K562 (cell line): ENCODE measurements at regions not wholly inside any gene's neighbourhood (a gene's known extent, or its start where the extent isn't known, plus 50 kb on each side); places are given as distances from the start of the nearest gene placed in this dataset.

Experiments used
- ATAC-seq: fragments of 200-7000 bp; cut with Tn5 transposase; 3 replicates; pipeline ENCODE4 v1.9.1; 2020; ENCODE audit warnings: moderate library complexity
- BruUV-seq: library from RNA; stranded (reverse); fragments of 400-500 nt; replicated peaks from 2 replicates; lab custom pipeline; 2021; lab: Mats Ljungman, UMichigan
- CTCF ChIA-PET: fragments of 300-600 bp; formaldehyde crosslinking; extraction: SDS; loops from one replicate; lab custom pipeline; 2021; ENCODE audit warnings: low intra/inter-chr PET ratio; lab: Yijun Ruan, JAX
- POLR2A ChIA-PET: fragments of 300-600, 350-650 bp; sonication (Branson Sonifier 250); formaldehyde crosslinking; extraction: SDS; loops from one replicate; lab custom pipeline; 2021; ENCODE audit warnings: antibody characterized with exemption, inconsistent platforms; lab: Yijun Ruan, JAX
- DNase-seq, 4 experiments: peaks; one replicate each; pipeline versions ENCODE4 v3.0.0 to v3.0.0-alpha.2; 2011 to 2018; ENCODE audit warnings: low spot score in 3 of 4, mixed read lengths in 3 of 4; ENCODE audit errors: extremely low read depth in 1 of 4
- FAIRE-seq: peaks from 2 replicates; lab custom pipeline; 2011; peaks lifted over from hg19 to GRCh38; lab: Jason Lieb, UNC
- H2AFZ ChIP-seq: 2 replicates; pipeline ENCODE4 v1.6.0; 2011; ENCODE audit warnings: low read depth, low read length, control low read depth, inconsistent platforms
- H3K27ac ChIP-seq: fragments of 200-600 bp; 3 replicates; pipeline ENCODE4 v1.8.0; 2011; ENCODE audit warnings: low read depth, mild to moderate bottlenecking, control low read depth, inconsistent platforms, low read length, moderate library complexity, mixed read lengths; ENCODE audit errors: extremely low read depth
- H3K27me3 ChIP-seq, 2 experiments: fragments of 300-600 bp in 1 of 2; 2 replicates in 1 of 2; 3 replicates in 1 of 2; pipeline versions ENCODE4 v1.6.0 to v1.8.0; 2011; ENCODE audit warnings: inconsistent platforms in 2 of 2, low read length in 2 of 2, mild to moderate bottlenecking in 1 of 2, mixed read lengths in 1 of 2, moderate library complexity in 1 of 2; ENCODE audit not compliant: control insufficient read depth in 2 of 2, insufficient read depth in 2 of 2
- H3K36me3 ChIP-seq: fragments of 300-600 bp; 3 replicates; pipeline ENCODE4 v1.8.0; 2011; ENCODE audit warnings: mild to moderate bottlenecking, low read length, inconsistent platforms; ENCODE audit not compliant: control insufficient read depth, insufficient read depth
- H3K4me1 ChIP-seq, 2 experiments: fragments of 200-600 bp in 1 of 2; replicated peaks in 1 of 2; 2 replicates in 1 of 2; 3 replicates in 1 of 2; pipeline versions ENCODE4 v1.5.1 to v1.8.0; 2011; ENCODE audit warnings: inconsistent platforms in 2 of 2, low read length in 2 of 2, mild to moderate bottlenecking in 1 of 2, mixed read lengths in 1 of 2, moderate library complexity in 1 of 2; ENCODE audit not compliant: control insufficient read depth in 2 of 2, insufficient read depth in 2 of 2
- H3K4me2 ChIP-seq: 2 replicates; pipeline ENCODE4 v1.6.1; 2011; ENCODE audit warnings: low read length, control low read depth, inconsistent platforms, mixed read lengths; ENCODE audit not compliant: insufficient read depth
- H3K4me3 ChIP-seq: fragments of 200-600 bp; sonication (generic), shearing (Covaris generic); 2 replicates; pipeline ENCODE4 v1.5.1; 2016; ENCODE audit warnings: control low read depth, inconsistent platforms
- H3K79me2 ChIP-seq: fragments of 200-600 bp; 3 replicates; pipeline ENCODE4 v1.8.0; 2011; ENCODE audit warnings: low read length, inconsistent platforms; ENCODE audit not compliant: control insufficient read depth, insufficient read depth
- H3K9ac ChIP-seq, 2 experiments: 2 replicates each; pipeline versions ENCODE4 v1.6.0 to v1.6.1; 2011; ENCODE audit warnings: low read depth in 2 of 2, low read length in 2 of 2, control low read depth in 1 of 2, inconsistent platforms in 1 of 2, mild to moderate bottlenecking in 1 of 2, mixed read lengths in 1 of 2; ENCODE audit not compliant: insufficient read depth in 1 of 2
- H3K9me1 ChIP-seq: one replicate; pipeline ENCODE4 v1.6.0; 2011; ENCODE audit warnings: inconsistent platforms, mild to moderate bottlenecking, low read length, moderate library complexity; ENCODE audit not compliant: control insufficient read depth, insufficient read depth
- H3K9me3 ChIP-seq: replicated peaks from 2 replicates; pipeline ENCODE4 v1.5.1; 2011; ENCODE audit warnings: low read depth, low read length, inconsistent platforms; ENCODE audit not compliant: control insufficient read depth, insufficient read depth
- H4K20me1 ChIP-seq: replicated peaks from 2 replicates; pipeline ENCODE4 v1.6.1; 2011; ENCODE audit warnings: low read length, inconsistent platforms, mixed read lengths; ENCODE audit not compliant: control insufficient read depth, insufficient read depth
- ASH1L ChIP-seq: fragments of 450-650 bp; IDR thresholded peaks from 2 replicates; pipeline ENCODE4 v1.6.1; 2018; ENCODE audit warnings: borderline replicate concordance, mild to moderate bottlenecking, low read depth; ENCODE audit not compliant: partially characterized antibody
- BRD4 ChIP-seq: fragments of 200-600 bp; sonication (generic); IDR thresholded peaks from 2 replicates; pipeline ENCODE4 v1.6.1; 2017; ENCODE audit warnings: inconsistent platforms
- CC2D1A ChIP-seq: fragments of 450-650 bp; IDR thresholded peaks from 2 replicates; pipeline ENCODE4 v1.6.1; 2017; ENCODE audit warnings: mild to moderate bottlenecking
- E2F5 ChIP-seq: sonication (generic); formaldehyde crosslinking; IDR thresholded peaks from 2 replicates; pipeline ENCODE4 v1.8.0; 2022; ENCODE audit warnings: mild to moderate bottlenecking, missing genetic modification reagents
- FOSL1 ChIP-seq: fragments of 200-800 bp; sonication (Bioruptor generic); conservative IDR thresholded peaks from 2 replicates; pipeline ENCODE4 v1.6.1; 2016; ENCODE audit warnings: missing genetic modification characterization, missing compliant biosample characterization
- HCFC1 ChIP-seq: IDR thresholded peaks from 2 replicates; pipeline ENCODE4 v1.6.1; 2012; ENCODE audit warnings: low read depth, low read length, improper control_type of control experiment
- HDAC2 ChIP-seq: fragments of 450-650 bp; IDR thresholded peaks from 2 replicates; pipeline ENCODE4 v1.6.1; 2016; ENCODE audit warnings: mild to moderate bottlenecking
- HMG20A ChIP-seq: fragments of 450-650 bp; formaldehyde crosslinking; conservative IDR thresholded peaks from 2 replicates; pipeline ENCODE4 v1.4.0; 2020; ENCODE audit warnings: mild to moderate bottlenecking, mixed read lengths
- OTX1 ChIP-seq: fragments of 450-650 bp; formaldehyde crosslinking; IDR thresholded peaks from 2 replicates; pipeline ENCODE4 v1.4.0; 2022; ENCODE audit warnings: mild to moderate bottlenecking
- PHTF2 ChIP-seq: fragments of 250-450 bp; sonication (Bioruptor Pico); IDR thresholded peaks from 2 replicates; pipeline ENCODE4 v1.5.0; 2021; ENCODE audit warnings: mild to moderate bottlenecking
- RFX1 ChIP-seq: fragments of 450-650 bp; IDR thresholded peaks from 2 replicates; pipeline ENCODE4 v1.6.1; 2016; ENCODE audit warnings: mild to moderate bottlenecking, moderate library complexity
- SAFB ChIP-seq: fragments of 200-400 bp; formaldehyde crosslinking; IDR thresholded peaks from 2 replicates; pipeline ENCODE4 v1.6.1; 2017; ENCODE audit warnings: low read depth, low read length, borderline replicate concordance
- TCF7L2 ChIP-seq: fragments of 150-350 bp; IDR thresholded peaks from 2 replicates; pipeline ENCODE4 v1.6.1; 2016; ENCODE audit warnings: low read depth, mild to moderate bottlenecking, low read length, moderate library complexity
- ZBTB43 ChIP-seq: sonication (generic); formaldehyde crosslinking; IDR thresholded peaks from 2 replicates; pipeline ENCODE4 v1.8.0; 2023; ENCODE audit warnings: mild to moderate bottlenecking, missing genetic modification reagents
- ZBTB8A ChIP-seq: fragments of 450-650 bp; IDR thresholded peaks from 2 replicates; pipeline ENCODE4 v1.6.1; 2018; ENCODE audit warnings: mild to moderate bottlenecking, moderate library complexity; ENCODE audit not compliant: partially characterized antibody
- ZNF551 ChIP-seq: fragments of 250-450 bp; sonication (Bioruptor Pico); IDR thresholded peaks from 2 replicates; pipeline ENCODE4 v1.5.0; 2021; ENCODE audit warnings: mild to moderate bottlenecking, moderate library complexity
- ZNF77 ChIP-seq: fragments of 250-450 bp; sonication (Bioruptor Pico); IDR thresholded peaks from 2 replicates; pipeline ENCODE4 v1.5.0; 2020
- WGBS: fragments of 100-300 bp; shearing (Covaris generic); methylation state at CpG from one replicate; pipeline ENCODE4 v1.1.6; 2016; ENCODE audit warnings: low coverage, mixed read lengths; ENCODE audit not compliant: insufficient coverage; ENCODE audit errors: missing lambda C conversion rate; 5-methylcytosine and 5-hydroxymethylcytosine counted together
- in situ Hi-C: fragments of 300-500 bp; cut with MboI; formaldehyde crosslinking; loops from 4 replicates; pipeline ENCODE4 v1.15.0; 2018; ENCODE audit warnings: inconsistent platforms, mixed read lengths
- intact Hi-C: fragments of 100-400 bp; cut with micrococcal nuclease; formaldehyde crosslinking; loops from 2 replicates; pipeline ENCODE4 v1.14.2; 2022

GRCh38 chr5:153211076-153211475 is 279.4 kb upstream of the GRIA1 start (continued):
- no peak for TF ChIP-seq HCFC1
- TF ChIP-seq RFX1: no peak
- no peak for TF ChIP-seq ZBTB43 (CRISPR knock-in tag)
- TF ChIP-seq TCF7L2: no peak
- TF ChIP-seq CC2D1A: no peak

DNA sequence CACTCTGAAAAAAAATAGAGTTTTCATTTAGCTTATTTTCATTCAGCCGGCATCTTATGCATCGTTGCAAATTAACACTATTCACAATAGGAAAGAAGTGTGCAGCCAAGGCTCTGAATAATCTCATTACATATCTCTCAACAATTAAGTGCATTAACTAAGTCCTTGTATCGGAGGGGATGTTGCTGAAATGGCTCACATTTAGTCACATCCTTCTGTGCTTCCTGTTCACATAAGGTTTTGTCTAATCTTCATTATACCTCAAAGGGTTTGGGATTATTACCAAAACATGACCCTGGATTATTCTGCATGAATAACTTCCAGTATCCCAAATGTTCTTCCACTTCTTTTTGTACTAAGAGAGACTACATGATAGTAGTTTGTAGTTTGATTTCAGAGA is 278.0 kb upstream of the GRIA1 start:
- WGBS: 0% methylated on average over 3 of the region's 3 CpGs
- ATAC-seq (no peak), DNase-seq (no peak), FAIRE-seq (no peak)
- no peaks in the 10 kb centered on the region for H3K9me3 ChIP-seq
- H3K79me2 ChIP-seq: no peaks in the 10 kb centered on the region
- BruUV-seq: no TSS peak
- intact Hi-C loops: no loop called here
- H3K4me3 ChIP-seq: no peak overlapping the region
- no peaks in the 10 kb centered on the region for H3K27me3 ChIP-seq
- no peak overlapping the region for H3K9ac ChIP-seq
- H3K27ac ChIP-seq: no peak overlapping the region
- in situ Hi-C loops: no loop called here
- CTCF ChIA-PET: no interaction called here
- H3K4me2 ChIP-seq: no peak overlapping the region
- no peaks in the 10 kb centered on the region for H3K36me3 ChIP-seq
- POLR2A ChIA-PET: no interaction called here
- no peaks in the 10 kb centered on the region for H4K20me1 ChIP-seq
- H2AFZ ChIP-seq: no peak overlapping the region
- no peaks in the 10 kb centered on the region for H3K9me1 ChIP-seq
- no peaks in the 10 kb centered on the region for H3K4me1 ChIP-seq
- TF ChIP-seq HDAC2 (no peak), FOSL1 (tag) (no peak), OTX1 (CRISPR knock-in tag) (no peak), BRD4 (no peak), E2F5 (CRISPR knock-in tag) (no peak), ZNF551 (CRISPR knock-in tag) (no peak), ZNF77 (CRISPR knock-in tag) (no peak), ZBTB8A (no peak), ASH1L (no peak), SAFB (no peak), HMG20A (CRISPR knock-in tag) (no peak), PHTF2 (no peak)
